HG03066 (cell line): ENCODE measurements at regions not wholly inside any gene's neighbourhood (a gene's known extent, or its start where the extent isn't known, plus 50 kb on each side); places are given as distances from the start of the nearest gene placed in this dataset.
A peak's percentile ranks its signal among the peaks of the same experiment; 100 is the strongest.
"Not testable (repeated sequence)": the region's sequence is repeated elsewhere in the genome, so short reads cannot be mapped to it uniquely, and the experiment has no call there.

Source experiments
- ATAC-seq: cut with Tn5 transposase; IDR thresholded peaks from one replicate; pipeline ENCODE4 v1.9.1; 2021; ENCODE audit warnings: low read depth; ENCODE audit not compliant: unreplicated experiment

DNA sequence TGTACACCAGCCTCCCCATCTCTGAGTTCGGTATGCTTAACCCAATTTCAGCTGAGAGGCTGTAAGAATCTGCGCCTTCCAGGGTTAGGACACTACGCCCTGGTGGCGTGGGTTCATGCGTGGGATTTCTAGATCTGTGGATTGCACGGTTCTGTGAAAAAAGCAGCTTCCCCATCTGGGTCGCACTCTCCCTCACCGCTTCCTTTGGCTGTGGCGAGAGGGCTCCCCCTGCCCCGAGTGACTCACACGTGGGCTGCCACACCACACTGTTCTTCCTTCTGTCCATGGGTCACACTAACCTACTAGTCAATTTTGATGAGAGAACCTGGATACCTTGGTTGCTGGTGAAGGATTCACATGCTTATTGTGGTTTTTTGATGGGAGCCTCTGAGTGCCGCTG lies 256.0 kb upstream of the MAF start:
- ATAC-seq: no peak

DNA sequence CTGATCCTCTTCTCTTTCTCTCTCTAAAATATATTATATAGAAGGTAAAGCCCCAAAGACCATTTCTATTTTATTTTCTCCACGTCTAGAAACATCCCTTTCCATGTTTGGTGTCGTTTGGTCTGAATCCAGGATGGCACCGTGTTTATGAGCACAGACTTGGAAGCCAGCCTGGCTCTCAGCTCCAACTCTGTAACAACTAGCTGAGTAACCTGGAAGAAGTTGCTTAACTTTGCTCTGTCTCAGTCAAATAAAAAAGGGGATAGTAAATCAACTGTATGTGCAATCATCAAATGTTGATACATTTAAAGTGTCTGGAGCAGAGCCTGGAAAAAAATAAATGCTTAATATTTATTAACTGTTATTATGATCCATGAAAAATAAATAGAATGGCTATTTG lies 249.8 kb upstream of the MAF start:
- no peak for ATAC-seq

DNA sequence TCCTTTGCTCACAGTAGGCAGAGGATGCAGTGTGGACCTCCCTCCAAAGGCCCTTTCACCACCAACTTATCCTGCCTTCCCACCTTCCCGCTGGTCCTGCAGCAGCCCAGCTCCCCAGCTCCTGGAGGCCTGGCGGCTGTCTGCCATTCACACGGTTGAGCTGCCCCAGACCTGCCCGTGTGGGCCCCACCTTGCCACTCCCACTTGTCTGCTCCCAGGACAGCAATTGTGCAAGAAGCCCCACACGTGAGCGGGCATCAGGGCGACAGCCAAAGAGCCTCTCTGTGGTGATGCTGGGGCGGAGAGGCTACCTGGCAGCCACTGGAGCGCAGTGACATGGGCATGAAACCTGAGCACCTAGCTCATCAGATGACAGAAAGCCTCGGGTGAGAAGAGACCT lies 248.6 kb upstream of the MAF start:
- ATAC-seq: no peak

DNA sequence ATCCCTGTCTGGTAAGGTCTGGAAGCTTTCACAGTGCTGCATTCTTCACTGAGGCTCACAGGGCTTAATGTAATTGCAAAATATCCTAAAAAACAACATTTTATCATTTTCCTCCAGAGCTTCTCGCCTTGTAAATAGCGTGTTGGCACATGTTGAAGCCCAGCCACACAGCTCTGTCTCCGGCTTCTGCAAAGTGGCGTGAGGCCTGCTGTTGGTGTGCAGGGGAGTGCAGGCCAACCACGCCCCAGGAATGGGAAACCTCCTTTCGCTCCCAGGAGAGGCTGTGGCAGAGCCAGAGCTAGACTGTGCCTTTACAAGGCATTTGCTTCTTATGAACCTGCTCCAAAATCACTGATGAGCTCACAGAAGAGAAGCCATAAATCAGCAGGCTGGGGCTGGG lies 248.2 kb upstream of the MAF start:
- ATAC-seq: no peak

DNA sequence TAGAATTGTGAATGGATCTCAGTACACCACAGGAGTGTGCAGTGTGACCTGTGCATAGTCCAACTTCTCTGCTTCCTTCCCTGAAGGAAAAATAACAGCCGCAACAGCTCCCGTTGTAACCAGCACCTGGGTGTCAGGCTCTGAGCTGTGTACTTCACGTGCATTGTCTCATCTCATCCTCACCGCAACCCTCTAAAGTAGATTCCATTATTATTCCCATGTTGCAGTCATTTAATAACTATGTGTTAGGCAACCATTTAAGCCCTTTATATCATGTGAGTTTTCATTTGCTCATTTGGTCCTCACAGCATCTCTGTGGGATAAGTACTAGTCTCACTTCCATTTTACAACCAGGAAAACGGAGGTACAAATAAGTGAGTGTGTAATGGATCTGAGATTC lies 247.0 kb upstream of the MAF start:
- no peak for ATAC-seq

DNA sequence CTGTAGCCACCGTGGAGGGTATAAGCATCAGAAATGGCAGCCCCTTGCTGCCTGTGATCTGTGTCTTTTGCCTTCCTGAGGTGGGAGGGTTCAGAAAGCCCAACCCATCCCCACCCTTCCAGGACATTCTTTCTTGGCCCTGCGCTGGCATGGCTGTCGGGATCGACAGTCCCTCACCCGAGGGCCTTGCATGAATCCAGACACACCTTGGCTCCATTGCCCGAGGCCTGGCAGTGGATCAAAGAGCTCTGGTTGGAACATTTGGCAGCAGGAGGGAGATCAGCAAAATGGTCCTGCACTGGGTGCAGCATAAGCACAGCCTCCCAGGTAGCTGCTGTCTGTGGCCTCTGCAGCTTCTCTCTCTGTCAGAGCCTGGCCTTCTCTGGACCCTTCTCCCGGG lies 246.6 kb upstream of the MAF start:
- ATAC-seq: no peak

DNA sequence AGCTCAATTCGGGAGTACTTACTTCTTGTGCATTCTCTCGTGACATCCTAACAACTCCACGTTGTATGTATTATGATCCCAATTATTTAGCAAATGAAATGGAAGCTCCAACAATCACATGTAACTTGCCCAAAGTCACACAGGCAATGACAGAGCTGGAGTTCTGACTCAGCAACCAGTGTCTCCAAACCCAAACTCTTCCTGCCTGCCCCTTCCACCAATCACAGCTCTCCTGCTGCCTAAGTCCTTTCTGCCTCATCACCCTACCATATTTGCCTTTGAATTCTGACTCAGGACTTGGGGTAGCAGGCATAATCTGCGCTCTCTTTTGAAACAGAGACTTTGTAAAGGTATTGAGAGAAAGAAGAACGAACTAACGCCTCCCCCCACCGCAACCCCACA lies 245.2 kb upstream of the MAF start:
- no peak for ATAC-seq

DNA sequence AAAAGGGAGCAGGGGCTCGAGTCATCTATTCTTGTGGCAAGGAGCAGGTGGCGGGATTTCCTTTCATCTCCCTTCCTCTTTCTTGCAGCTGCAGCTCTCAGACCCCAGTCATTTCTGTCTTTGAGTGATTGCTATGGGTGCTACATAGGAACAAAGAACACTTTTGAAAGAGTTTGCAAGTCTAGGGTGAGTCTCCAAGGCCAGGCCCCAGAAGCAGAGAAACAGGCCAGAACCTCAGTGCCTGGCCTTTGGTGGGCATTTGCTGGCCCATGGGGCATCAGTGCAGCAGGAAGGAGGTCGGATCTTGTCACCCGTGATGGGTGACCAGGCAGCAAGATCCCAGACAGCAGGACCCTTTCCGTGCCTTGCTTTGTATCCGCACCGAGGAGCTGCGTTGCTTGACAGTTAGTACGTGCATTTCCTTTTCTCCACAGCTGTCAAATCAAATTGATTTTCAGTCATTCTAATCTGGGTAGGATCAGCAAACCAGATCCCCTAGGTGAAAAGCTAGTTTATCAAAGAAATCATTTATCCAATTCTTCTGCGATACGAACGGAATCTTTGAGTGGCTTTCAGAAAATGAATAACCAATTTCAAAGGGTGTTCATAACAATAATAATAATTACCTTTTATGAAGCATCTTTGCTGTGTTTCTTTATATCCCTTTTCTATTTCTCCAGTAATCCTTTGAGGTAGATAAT lies 244.6 kb upstream of the MAF start:
- peak; percentile 94 for ATAC-seq

DNA sequence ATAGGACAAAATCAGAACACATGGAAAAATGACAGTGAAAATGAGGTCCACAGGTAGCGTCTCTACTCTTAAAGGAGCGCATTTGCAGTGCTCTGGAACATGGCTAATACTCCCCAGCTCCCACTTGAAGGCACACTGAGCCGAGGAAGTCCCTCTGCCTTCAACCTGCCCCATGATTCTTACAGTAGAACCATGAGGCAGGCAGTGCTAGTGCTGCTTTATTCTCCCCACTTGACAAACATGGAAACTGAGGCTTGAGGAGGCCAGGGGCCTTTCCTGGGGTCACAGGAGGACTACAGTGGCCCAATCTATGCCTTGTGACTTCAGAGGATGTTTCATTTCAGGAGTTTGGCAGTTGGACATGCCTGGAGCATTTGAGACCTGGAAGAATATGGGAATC lies 244.1 kb upstream of the MAF start:
- no peak for ATAC-seq

DNA sequence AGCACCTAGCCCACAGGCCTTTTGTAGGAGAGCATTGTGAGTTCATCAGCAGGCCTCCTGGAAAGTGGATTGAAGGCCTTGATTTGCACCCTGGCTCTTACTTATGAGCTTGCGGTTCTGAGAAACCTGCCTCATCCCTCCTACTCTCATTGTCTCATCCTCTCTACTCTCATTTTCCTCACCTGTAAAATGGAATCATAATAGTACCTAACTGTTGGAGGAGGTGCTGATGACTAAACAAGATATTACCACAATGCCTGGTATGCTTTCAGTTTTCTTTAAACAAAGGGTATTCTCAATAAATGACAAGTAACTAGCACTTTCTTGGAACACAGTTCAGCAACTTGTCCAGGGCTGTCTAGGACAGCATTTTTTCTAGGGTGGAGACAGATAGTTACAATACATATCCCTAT lies 243.1 kb upstream of the MAF start:
- ATAC-seq: no peak

DNA sequence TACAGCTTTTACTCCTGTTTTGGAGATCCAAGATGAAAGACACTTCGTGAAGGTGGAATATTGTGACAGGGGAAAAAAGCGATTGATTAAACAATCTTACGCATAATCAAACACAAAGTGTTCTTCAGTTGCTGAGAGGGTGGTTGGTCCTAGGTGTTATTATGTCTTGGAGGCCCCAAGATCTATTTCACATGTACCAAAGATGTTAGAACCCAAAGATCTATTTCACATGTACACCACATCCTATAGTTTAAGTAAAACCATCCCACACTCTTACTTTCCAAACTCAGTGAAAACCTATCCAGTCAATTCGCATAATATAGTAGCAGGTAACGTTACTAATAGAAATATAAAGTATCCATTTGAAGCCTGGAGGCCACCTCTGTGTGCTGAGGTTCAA lies 242.6 kb upstream of the MAF start:
- no peak for ATAC-seq

DNA sequence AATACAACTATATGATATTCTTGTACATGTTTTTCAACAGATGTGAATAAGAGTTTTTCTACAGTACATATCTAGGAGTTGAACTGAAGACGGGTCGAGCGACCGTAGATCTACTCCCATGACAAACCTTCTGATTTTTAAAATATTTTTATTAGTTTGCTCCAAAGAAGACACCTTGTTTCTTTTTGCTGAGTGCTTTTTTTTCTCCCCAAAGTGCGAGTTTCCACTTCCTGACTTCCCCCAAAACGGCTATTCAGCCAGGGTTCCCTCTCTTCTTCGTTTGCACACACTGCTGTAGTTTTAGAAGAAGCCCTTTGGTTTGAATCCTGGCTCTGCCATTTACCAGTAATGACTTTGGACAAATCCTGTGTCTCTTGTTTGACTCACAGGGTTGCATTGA lies 241.7 kb upstream of the MAF start:
- no peak for ATAC-seq

DNA sequence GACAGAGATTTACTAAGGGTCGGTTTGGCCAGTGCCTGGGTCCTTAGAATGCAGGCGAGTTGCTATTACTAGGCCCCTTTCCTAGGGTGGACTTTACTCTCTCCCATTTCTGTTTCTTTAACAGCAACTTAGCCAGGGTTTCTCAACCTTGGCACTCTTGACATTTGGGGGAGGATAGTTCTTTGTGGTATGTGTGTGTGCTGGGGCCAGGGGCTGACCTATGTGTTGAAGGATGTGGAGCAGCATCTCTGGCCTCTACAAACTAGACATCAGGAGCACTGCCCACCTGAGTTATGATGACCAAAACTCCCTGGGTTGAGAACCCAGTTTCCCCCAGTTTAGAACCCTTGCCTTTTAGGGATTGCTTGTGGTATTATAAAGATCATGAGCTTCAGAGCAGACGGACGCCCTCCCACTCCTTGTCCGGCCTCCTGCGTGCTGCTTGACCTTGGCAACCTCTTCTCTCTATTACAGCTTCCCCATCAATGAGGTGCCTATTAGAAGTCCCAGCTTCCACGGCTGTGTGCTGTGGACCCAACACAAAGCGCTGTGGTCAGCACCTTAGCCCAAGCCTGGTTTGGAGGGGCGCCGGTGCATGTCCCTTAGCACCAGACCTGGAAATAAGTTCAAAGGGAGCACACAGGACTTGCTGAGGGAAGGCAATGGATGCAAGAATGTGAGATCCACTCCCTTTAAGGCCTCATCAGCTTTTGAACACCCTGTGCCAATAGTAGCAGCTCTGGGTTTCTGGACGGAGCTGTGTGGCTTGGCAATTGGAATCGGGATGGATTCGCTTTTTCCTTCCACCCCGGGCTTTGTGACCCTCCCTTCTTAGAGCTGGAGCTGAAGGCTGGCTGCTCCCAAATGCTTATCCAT lies 239.2 kb upstream of the MAF start:
- ATAC-seq: no peak

DNA sequence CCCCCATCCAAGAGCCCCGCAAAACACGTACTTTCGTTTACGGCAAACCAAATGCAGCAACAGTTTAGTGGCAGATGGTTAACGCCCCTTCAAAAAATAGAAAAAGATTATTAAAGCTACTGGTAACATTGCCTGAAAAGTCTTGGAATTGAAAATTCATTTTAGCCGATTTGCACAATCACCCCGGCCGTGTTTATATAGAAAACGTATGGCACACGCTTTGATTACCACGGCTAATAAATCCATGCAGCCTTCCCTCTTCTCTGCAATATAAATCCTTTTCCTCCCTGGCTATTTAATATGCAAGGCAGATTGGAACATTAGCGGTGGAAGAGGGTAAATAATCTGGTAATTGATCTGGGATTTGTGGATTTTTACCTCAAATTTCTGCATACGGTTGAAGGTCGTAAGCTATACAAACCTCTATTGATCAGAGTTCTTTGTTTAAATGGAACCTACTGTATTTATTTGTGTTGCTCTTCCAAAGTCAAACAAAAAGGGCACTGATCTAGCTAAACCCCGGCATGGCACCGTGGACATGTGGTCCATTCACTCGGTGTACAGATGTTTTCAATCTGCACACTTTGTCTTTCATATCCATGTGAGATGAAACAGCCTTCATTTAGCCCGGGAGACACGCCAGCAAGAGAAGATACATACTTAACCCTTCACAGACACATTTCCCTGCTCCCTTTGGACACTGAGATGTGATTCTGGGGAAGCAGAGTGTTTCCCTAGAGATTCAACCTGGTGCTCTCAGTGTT lies 238.1 kb upstream of the MAF start:
- ATAC-seq: no peak

DNA sequence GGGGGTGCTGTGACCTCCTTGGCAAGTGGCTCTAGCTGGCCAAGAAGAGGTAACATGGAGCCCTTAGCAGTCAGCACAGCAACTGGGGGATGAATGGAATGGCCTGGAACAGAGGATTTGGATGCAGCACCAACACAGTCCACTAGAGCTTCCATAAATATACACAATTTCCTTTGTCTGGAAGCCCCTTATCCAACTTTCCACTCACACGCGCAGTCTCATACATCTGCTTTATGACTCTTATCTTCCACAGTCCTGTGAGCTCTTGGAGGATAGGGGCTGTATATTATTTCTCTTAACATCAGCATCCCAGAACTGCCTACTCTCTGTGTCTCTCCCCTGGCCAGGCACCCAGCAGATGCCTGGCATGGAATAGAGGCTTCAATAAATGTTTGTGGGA lies 235.6 kb upstream of the MAF start:
- ATAC-seq: no peak

DNA sequence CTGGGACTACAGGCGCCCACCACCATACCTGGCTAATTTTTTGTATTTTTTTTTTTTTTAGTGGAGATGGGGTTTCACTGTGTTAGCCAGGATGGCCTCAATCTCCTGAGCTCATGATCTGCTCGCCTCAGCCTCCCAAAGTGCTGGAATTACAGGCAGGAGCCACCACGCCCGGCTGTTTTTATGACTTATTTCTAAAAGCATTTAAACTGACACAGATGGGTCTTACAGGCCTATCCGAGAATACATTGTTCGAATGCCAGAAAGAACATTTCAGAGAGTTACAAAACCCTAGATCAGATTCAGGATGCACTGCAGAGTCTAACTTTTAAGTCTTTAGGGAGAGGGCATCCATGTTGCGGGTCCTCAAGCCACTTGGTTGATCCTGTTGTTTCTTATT lies 234.7 kb upstream of the MAF start:
- no peak for ATAC-seq

DNA sequence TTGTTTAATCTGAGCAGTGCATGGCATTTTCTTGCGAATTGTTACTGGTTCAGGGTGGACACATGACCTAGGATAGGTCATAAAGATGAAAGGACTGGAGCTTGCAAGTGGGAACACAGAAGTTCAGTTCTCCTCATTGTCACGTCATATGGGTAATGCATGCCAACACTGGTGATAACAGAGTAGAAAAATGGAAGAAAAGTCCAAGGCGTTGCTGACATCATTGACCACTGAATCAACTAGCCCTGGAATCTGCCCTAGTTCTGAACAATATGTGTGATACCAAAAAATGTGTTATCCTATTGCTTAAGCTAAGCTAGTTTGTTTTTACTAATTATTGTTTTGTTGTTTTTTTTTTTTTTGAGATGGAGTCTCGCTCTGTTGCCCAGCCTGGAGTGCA lies 234.2 kb upstream of the MAF start:
- ATAC-seq: no peak

DNA sequence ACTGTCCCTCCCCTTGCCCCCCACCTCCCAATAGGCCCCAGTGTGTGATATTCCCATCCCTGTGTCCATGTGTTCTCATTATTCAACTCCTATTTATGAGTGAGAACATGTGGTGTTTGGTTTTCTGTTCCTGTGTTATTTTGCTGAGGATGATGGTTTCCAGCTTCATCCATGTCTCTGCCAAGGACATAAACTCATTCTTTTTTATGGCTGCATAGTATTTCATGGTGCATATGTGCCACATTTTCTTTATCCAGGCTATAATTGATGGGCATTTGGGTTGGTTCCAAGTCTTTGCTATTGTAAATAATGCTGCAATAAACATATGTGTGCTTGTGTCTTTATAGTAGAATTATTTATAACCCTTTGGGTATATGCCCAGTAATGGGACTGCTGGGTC lies 233.5 kb upstream of the MAF start:
- ATAC-seq: not testable (repeated sequence)

DNA sequence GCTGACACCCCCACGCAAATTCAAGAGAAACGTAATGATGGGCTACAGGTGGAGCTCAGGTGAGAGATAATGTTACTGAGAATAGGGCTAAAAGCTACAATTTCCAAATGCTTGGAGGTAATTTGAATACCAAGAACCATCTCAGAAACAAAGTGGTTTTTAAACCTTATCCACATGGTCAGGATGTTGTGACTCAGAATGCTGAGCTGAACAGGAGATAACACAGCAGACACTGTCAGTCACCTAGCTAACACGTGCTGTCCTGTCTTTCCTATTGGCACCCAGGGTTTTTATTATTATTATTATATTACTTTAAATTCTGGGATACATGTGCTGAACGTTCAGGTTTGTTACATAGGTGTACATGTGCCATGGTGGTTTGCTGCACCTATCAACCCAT lies 233.0 kb upstream of the MAF start:
- ATAC-seq: no peak

DNA sequence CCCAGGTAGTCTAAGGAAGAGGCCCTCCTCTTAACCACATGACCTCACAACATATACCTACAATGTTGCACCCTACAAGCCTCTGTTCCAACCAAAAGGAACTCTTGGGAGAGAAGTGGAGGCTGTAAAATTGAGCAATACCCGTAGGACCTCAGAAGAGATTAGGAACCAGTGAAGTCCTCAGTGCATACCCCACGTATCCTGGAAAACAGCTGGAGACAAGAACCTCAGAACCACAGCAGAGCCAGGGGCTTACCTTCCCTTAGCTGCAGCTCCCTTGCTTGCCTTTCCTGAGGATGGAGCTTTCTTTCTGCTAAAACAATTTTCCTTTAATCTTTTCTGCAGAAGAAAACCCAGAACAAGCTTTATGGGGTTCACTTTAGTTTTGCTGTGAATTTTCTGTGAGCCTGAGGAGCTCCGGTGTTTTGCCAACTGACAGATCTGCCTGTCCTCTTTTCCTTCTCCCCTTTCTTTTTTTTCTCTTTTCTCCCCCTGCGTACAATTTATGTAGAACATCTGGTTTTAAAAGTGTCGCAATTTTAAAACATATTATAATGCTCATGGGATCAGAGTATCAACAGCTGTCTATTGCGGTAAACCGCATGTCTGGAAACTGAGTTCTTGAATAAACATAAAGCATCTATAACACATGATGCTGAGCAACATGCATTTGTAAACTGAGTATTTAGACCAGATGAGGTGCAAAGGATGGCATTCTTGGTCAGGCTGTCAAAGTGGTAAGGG lies 226.4 kb upstream of the MAF start:
- ATAC-seq: no peak

DNA sequence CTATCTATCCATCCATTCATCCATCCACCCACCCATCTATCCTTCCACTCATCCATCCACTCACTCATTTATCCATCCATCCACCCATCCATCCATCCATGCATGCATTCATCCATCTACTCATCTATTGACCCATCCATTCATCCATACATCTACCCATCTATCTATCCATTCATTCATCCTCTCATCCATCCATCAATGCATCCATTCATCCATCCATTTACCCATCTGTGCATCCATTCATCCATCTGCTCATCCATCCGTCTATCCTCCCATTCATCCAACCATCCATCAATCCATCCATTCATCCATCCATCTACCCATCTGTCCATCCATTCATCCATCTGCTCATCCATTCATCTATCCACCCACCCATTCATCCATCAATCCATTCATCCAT lies 224.5 kb upstream of the MAF start:
- no peak for ATAC-seq
